GM12878 (cell line): ENCODE measurements at regions not wholly inside any gene's neighbourhood (a gene's known extent, or its start where the extent isn't known, plus 50 kb on each side); places are given as distances from the start of the nearest gene placed in this dataset.

Experiments
- ATAC-seq: fragments of 200-7000 bp; cut with Tn5 transposase; 3 replicates; pipeline ENCODE4 v1.9.1; 2020; ENCODE audit warnings: mild to moderate bottlenecking, moderate library complexity
- BruUV-seq: library from RNA; stranded (reverse); fragments of 400-500 nt; replicated peaks from 2 replicates; lab custom pipeline; 2021; lab: Mats Ljungman, UMichigan
- CTCF ChIA-PET: fragments of 300-600 bp; sonication (Branson Sonifier 250); formaldehyde crosslinking; extraction: SDS; loops from one replicate; lab custom pipeline; 2021; ENCODE audit warnings: inconsistent platforms; lab: Yijun Ruan, JAX
- POLR2A ChIA-PET: fragments of 350-600 bp; formaldehyde crosslinking; extraction: SDS; loops from one replicate; lab custom pipeline; 2021; ENCODE audit warnings: inconsistent platforms; lab: Charles Lee
- RAD21 ChIA-PET: fragments of 300-600 bp; sonication (Branson Sonifier 250); formaldehyde crosslinking; loops from one replicate; lab custom pipeline; 2023; ENCODE audit warnings: antibody characterized with exemption; ENCODE audit not compliant: unreplicated experiment; lab: Charles Lee
- SMC1A ChIA-PET: fragments of 300-600 bp; sonication (Branson Sonifier 250); formaldehyde crosslinking; loops from one replicate; lab custom pipeline; 2023; ENCODE audit not compliant: unreplicated experiment, uncharacterized antibody; lab: Charles Lee
- DNase-seq: peaks from one replicate; pipeline ENCODE4 v3.0.0-alpha.2; 2011; ENCODE audit warnings: low read depth, low spot score
- FAIRE-seq: peaks from 3 replicates; lab custom pipeline; 2011; peaks lifted over from hg19 to GRCh38; lab: Jason Lieb, UNC
- H2AFZ ChIP-seq: 2 replicates; pipeline ENCODE4 v1.6.0; 2011; ENCODE audit warnings: low read depth, low read length, control low read depth; ENCODE audit not compliant: control insufficient read depth
- H3K27ac ChIP-seq: 2 replicates; pipeline ENCODE4 v1.5.1; 2011; ENCODE audit warnings: control low read depth; ENCODE audit not compliant: control insufficient read depth, insufficient read depth
- H3K27me3 ChIP-seq, 2 experiments: replicated peaks in 1 of 2; 2 replicates each; pipeline versions ENCODE4 v1.6.0 to v1.6.1; 2011; ENCODE audit warnings: low read length in 1 of 2; ENCODE audit not compliant: control insufficient read depth in 2 of 2, insufficient read depth in 2 of 2
- H3K36me3 ChIP-seq, 2 experiments: 2 replicates each; pipeline ENCODE4 v1.5.1; 2011; ENCODE audit warnings: low read length in 1 of 2; ENCODE audit not compliant: control insufficient read depth in 2 of 2, insufficient read depth in 2 of 2
- H3K4me1 ChIP-seq: 2 replicates; pipeline ENCODE4 v1.6.1; 2011; ENCODE audit warnings: mild to moderate bottlenecking, low read length, moderate library complexity, mixed read lengths; ENCODE audit not compliant: control insufficient read depth, insufficient read depth
- H3K4me2 ChIP-seq: 2 replicates; pipeline ENCODE4 v1.6.0; 2011; ENCODE audit warnings: control low read depth; ENCODE audit not compliant: control insufficient read depth, insufficient read depth
- H3K4me3 ChIP-seq: fragments of 200-600 bp; sonication (generic); 2 replicates; pipeline ENCODE4 v1.5.1; 2016
- H3K79me2 ChIP-seq: 2 replicates; pipeline ENCODE4 v1.6.0; 2011; ENCODE audit warnings: low read length; ENCODE audit not compliant: control insufficient read depth, insufficient read depth
- H3K9ac ChIP-seq: 2 replicates; pipeline ENCODE4 v1.8.0; 2011; ENCODE audit warnings: low read length, control low read depth, mixed read lengths; ENCODE audit not compliant: control insufficient read depth, insufficient read depth
- H3K9me3 ChIP-seq: replicated peaks from 3 replicates; pipeline ENCODE4 v1.5.1; 2011; ENCODE audit warnings: mild to moderate bottlenecking, low read length; ENCODE audit not compliant: control insufficient read depth, insufficient read depth
- H4K20me1 ChIP-seq: 2 replicates; pipeline ENCODE4 v1.6.0; 2011; ENCODE audit not compliant: control insufficient read depth, insufficient read depth
- CREB1 ChIP-seq: IDR thresholded peaks from 2 replicates; pipeline ENCODE4 v1.6.1; 2012; ENCODE audit warnings: low read depth, mild to moderate bottlenecking, inconsistent platforms
- EGR1 ChIP-seq, 2 experiments: IDR thresholded peaks; 1 replicate in 1 of 2; 2 replicates in 1 of 2; pipeline ENCODE4 v1.6.1; 2011 to 2012; ENCODE audit warnings: low read depth in 2 of 2, low read length in 2 of 2, borderline replicate concordance in 1 of 2, mild to moderate bottlenecking in 1 of 2, moderate library complexity in 1 of 2
- GABPA ChIP-seq: IDR thresholded peaks from 2 replicates; pipeline ENCODE4 v1.6.1; 2014; ENCODE audit warnings: antibody characterized with exemption, low read depth, mild to moderate bottlenecking, inconsistent platforms
- HCFC1 ChIP-seq: fragments of 150-350 bp; IDR thresholded peaks from 2 replicates; pipeline ENCODE4 v1.6.1; 2014; ENCODE audit warnings: low read length
- LARP7 ChIP-seq: fragments of 450-650 bp; IDR thresholded peaks from 2 replicates; pipeline ENCODE4 v1.6.1; 2017; ENCODE audit warnings: mild to moderate bottlenecking
- PAX5 ChIP-seq: IDR thresholded peaks from 2 replicates; pipeline ENCODE4 v1.6.1; 2011; ENCODE audit warnings: low read depth, low read length, borderline replicate concordance
- SIX5 ChIP-seq: IDR thresholded peaks from 2 replicates; pipeline ENCODE4 v1.6.1; 2011; ENCODE audit warnings: mild to moderate bottlenecking, low read depth, low read length, moderate library complexity; ENCODE audit not compliant: severe bottlenecking
- ZBED1 ChIP-seq: IDR thresholded peaks from 2 replicates; pipeline ENCODE4 v1.6.1; 2016; ENCODE audit warnings: borderline replicate concordance
- WGBS: methylation state at CpG from one replicate; pipeline ENCODE4 v1.1.6; 2016; ENCODE audit warnings: low lambda C conversion rate; ENCODE audit not compliant: insufficient replicate concordance, insufficient coverage; ENCODE audit errors: missing lambda C conversion rate; 5-methylcytosine and 5-hydroxymethylcytosine counted together
- in situ Hi-C: fragments of 300-500 bp; cut with MboI; formaldehyde crosslinking; loops from 9 replicates; pipeline ENCODE4 v1.14.3; 2018; ENCODE audit warnings: mixed read lengths
- intact Hi-C: fragments of 100-400 bp; cut with micrococcal nuclease; formaldehyde crosslinking; loops from one replicate; pipeline ENCODE4 v1.14.2; 2022; ENCODE audit not compliant: unreplicated experiment
- TF ChIP-seq, protein P1 (sequence below): fragments of 450-650 bp; IDR thresholded peaks from 2 replicates; pipeline ENCODE4 v1.6.1; 2018; ENCODE audit warnings: mild to moderate bottlenecking, low read depth, moderate library complexity; ENCODE audit not compliant: partially characterized antibody
- TF ChIP-seq, protein P2 (sequence below): fragments of 450-650 bp; IDR thresholded peaks from 2 replicates; pipeline ENCODE4 v1.6.1; 2017; ENCODE audit warnings: mild to moderate bottlenecking, low read depth, inconsistent platforms; ENCODE audit not compliant: poor library complexity, severe bottlenecking
- TF ChIP-seq, protein P3 (sequence below): fragments of 450-650 bp; IDR thresholded peaks from 2 replicates; pipeline ENCODE4 v1.6.1; 2016; ENCODE audit warnings: mild to moderate bottlenecking
- TF ChIP-seq, protein P4 (sequence below): IDR thresholded peaks from 2 replicates; pipeline ENCODE4 v1.6.1; 2012; ENCODE audit warnings: improper control_type of control experiment, low read depth, low read length; ENCODE audit not compliant: insufficient replicate concordance

DNA sequence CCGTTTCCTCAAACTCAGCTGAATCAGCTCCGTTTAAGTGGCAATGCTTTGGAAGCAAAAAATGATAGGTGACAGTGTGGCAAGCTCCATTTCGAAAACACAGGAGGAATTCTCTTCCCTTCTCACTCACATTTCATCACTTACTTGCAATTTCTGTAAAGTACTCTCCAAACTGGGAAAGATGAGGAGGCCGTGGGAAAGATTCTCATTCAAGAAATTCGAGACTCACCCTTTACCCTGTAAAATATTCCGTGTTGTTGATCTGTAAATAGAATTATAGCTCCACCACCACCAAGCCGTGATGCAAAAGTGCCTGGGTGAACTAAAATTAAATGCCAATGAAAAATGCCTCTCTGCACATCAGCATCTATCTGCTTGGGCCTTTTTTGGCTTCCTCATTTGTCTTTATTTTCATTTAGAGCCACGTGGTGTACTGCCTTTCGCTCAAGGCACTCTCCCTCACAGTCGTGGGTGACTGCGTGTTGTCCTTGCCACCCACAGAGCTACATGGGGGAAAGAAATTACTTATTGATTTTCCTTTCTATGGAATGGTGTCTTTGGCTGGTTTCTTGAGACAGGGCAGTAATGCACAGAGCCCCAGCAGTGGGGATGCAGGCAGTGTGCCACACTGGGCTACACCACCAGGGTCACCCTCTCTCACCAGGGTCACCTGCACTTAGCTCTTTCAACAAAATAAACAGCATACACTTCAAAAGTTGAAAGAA is 289.3 kb upstream of the TAS2R1 start:
- ChIA-PET CTCF (interaction anchor here (1.0 kb wide), 2 partner anchors 19 to 20 kb away, joined by 3 read pairs; no protein-coding TSS in a partner anchor), RAD21 (no interaction called here), SMC1A (no interaction called here), POLR2A (no interaction called here)
- no peak overlapping the region for H3K4me3 ChIP-seq
- no peak overlapping the region for H3K4me2 ChIP-seq
- FAIRE-seq (no peak), DNase-seq (no peak), ATAC-seq (no peak)
- no peaks in the 10 kb centered on the region for H3K36me3 ChIP-seq
- BruUV-seq: no TSS peak
- intact Hi-C loops: no loop called here
- H4K20me1 ChIP-seq: no peaks in the 10 kb centered on the region
- 19% methylated on average over 11 of the region's 11 CpGs for WGBS
- H3K9me3 ChIP-seq: no peaks in the 10 kb centered on the region
- H2AFZ ChIP-seq: no peak overlapping the region
- H3K79me2 ChIP-seq: no peaks in the 10 kb centered on the region
- H3K9ac ChIP-seq: no peak overlapping the region
- no peaks in the 10 kb centered on the region for H3K4me1 ChIP-seq
- no peaks in the 10 kb centered on the region for H3K27me3 ChIP-seq
- no peak overlapping the region for H3K27ac ChIP-seq
- in situ Hi-C loops: no loop called here
- TF ChIP-seq, protein P1, sequence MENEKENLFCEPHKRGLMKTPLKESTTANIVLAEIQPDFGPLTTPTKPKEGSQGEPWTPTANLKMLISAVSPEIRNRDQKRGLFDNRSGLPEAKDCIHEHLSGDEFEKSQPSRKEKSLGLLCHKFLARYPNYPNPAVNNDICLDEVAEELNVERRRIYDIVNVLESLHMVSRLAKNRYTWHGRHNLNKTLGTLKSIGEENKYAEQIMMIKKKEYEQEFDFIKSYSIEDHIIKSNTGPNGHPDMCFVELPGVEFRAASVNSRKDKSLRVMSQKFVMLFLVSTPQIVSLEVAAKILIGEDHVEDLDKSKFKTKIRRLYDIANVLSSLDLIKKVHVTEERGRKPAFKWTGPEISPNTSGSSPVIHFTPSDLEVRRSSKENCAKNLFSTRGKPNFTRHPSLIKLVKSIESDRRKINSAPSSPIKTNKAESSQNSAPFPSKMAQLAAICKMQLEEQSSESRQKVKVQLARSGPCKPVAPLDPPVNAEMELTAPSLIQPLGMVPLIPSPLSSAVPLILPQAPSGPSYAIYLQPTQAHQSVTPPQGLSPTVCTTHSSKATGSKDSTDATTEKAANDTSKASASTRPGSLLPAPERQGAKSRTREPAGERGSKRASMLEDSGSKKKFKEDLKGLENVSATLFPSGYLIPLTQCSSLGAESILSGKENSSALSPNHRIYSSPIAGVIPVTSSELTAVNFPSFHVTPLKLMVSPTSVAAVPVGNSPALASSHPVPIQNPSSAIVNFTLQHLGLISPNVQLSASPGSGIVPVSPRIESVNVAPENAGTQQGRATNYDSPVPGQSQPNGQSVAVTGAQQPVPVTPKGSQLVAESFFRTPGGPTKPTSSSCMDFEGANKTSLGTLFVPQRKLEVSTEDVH: no peak
- TF ChIP-seq ZBED1 (no peak), EGR1 (IDR thresholded peaks at IDR 0.05; ENCODE audit: borderline replicate concordance in 1 of 2, low read depth in 2 of 2, low read length in 2 of 2) (no peak), LARP7 (no peak), SIX5 (no peak), HCFC1 (no peak), GABPA (no peak), CREB1 (no peak), PAX5 (no peak)
- TF ChIP-seq, protein P2, sequence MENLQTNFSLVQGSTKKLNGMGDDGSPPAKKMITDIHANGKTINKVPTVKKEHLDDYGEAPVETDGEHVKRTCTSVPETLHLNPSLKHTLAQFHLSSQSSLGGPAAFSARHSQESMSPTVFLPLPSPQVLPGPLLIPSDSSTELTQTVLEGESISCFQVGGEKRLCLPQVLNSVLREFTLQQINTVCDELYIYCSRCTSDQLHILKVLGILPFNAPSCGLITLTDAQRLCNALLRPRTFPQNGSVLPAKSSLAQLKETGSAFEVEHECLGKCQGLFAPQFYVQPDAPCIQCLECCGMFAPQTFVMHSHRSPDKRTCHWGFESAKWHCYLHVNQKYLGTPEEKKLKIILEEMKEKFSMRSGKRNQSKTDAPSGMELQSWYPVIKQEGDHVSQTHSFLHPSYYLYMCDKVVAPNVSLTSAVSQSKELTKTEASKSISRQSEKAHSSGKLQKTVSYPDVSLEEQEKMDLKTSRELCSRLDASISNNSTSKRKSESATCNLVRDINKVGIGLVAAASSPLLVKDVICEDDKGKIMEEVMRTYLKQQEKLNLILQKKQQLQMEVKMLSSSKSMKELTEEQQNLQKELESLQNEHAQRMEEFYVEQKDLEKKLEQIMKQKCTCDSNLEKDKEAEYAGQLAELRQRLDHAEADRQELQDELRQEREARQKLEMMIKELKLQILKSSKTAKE: no peak
- TF ChIP-seq, protein P3, sequence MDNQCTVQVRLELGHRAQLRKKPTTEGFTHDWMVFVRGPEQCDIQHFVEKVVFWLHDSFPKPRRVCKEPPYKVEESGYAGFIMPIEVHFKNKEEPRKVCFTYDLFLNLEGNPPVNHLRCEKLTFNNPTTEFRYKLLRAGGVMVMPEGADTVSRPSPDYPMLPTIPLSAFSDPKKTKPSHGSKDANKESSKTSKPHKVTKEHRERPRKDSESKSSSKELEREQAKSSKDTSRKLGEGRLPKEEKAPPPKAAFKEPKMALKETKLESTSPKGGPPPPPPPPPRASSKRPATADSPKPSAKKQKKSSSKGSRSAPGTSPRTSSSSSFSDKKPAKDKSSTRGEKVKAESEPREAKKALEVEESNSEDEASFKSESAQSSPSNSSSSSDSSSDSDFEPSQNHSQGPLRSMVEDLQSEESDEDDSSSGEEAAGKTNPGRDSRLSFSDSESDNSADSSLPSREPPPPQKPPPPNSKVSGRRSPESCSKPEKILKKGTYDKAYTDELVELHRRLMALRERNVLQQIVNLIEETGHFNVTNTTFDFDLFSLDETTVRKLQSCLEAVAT: no peak
- TF ChIP-seq, protein P4, sequence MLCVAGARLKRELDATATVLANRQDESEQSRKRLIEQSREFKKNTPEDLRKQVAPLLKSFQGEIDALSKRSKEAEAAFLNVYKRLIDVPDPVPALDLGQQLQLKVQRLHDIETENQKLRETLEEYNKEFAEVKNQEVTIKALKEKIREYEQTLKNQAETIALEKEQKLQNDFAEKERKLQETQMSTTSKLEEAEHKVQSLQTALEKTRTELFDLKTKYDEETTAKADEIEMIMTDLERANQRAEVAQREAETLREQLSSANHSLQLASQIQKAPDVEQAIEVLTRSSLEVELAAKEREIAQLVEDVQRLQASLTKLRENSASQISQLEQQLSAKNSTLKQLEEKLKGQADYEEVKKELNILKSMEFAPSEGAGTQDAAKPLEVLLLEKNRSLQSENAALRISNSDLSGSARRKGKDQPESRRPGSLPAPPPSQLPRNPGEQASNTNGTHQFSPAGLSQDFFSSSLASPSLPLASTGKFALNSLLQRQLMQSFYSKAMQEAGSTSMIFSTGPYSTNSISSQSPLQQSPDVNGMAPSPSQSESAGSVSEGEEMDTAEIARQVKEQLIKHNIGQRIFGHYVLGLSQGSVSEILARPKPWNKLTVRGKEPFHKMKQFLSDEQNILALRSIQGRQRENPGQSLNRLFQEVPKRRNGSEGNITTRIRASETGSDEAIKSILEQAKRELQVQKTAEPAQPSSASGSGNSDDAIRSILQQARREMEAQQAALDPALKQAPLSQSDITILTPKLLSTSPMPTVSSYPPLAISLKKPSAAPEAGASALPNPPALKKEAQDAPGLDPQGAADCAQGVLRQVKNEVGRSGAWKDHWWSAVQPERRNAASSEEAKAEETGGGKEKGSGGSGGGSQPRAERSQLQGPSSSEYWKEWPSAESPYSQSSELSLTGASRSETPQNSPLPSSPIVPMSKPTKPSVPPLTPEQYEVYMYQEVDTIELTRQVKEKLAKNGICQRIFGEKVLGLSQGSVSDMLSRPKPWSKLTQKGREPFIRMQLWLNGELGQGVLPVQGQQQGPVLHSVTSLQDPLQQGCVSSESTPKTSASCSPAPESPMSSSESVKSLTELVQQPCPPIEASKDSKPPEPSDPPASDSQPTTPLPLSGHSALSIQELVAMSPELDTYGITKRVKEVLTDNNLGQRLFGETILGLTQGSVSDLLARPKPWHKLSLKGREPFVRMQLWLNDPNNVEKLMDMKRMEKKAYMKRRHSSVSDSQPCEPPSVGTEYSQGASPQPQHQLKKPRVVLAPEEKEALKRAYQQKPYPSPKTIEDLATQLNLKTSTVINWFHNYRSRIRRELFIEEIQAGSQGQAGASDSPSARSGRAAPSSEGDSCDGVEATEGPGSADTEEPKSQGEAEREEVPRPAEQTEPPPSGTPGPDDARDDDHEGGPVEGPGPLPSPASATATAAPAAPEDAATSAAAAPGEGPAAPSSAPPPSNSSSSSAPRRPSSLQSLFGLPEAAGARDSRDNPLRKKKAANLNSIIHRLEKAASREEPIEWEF: no peak
